IPS-NIHi11 (cell line): ENCODE measurements at regions not wholly inside any gene's neighbourhood (a gene's known extent, or its start where the extent isn't known, plus 50 kb on each side); places are given as distances from the start of the nearest gene placed in this dataset.

Experiments used
- DNase-seq: peaks from one replicate; pipeline ENCODE4 v3.0.0; 2012; ENCODE audit warnings: mixed read lengths, low spot score

DNA sequence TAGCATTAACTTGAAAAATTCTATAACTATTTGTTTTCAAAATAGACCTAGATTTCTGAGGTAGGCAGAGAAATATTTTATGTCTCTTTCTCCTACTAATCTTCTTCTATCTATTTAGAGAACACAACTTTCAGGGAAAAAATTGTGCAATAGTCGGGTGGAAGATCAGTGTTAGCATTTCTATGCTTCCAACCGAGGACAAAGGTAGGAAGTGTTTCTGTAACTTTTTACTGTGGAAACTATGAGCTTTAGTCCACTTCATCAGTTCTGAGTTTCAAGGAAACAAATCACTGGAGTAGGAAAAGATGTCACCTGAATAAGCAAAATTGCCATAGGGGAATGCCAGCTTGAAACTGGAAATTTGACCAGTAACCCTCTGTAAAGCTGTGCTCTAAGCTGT lies 207.7 kb upstream of the CTAGE1 start:
- no peak for DNase-seq

DNA sequence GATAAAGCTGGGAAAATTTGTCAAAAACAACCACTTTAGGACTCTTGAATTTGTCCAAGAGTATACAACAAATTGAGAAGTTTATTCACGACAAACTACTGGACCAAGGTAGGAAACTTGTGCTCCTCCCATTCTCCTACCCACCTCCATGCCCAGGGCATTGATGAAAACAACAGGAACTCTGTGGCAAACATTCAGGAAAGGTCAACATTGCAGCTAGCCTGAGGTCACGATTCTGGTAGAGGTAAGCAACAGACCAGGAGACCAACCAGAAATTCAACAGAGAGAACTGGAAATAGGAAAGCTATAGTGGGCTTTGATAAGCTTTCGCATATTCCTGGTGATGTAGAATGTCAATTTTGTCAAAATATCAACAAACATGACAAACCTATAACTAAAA lies 209.1 kb upstream of the CTAGE1 start:
- no peak for DNase-seq

DNA sequence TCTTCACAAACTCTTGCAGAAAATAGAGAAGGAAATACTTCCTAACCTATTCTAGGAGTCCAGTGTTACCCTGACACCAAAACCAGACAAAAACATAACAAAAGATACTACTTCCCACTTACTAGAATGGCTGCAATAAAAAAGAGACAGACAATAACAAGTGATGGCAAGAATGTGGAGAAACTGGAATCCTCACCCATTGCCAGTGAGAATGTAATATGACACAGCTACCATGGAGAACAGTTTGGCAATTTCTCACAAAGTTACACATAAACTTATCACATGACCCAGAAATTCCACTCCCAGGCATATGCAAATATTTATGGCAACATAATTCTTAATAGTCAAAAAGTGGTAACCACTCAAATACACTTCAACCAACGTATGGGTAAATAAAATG lies 209.8 kb upstream of the CTAGE1 start:
- no peak for DNase-seq

DNA sequence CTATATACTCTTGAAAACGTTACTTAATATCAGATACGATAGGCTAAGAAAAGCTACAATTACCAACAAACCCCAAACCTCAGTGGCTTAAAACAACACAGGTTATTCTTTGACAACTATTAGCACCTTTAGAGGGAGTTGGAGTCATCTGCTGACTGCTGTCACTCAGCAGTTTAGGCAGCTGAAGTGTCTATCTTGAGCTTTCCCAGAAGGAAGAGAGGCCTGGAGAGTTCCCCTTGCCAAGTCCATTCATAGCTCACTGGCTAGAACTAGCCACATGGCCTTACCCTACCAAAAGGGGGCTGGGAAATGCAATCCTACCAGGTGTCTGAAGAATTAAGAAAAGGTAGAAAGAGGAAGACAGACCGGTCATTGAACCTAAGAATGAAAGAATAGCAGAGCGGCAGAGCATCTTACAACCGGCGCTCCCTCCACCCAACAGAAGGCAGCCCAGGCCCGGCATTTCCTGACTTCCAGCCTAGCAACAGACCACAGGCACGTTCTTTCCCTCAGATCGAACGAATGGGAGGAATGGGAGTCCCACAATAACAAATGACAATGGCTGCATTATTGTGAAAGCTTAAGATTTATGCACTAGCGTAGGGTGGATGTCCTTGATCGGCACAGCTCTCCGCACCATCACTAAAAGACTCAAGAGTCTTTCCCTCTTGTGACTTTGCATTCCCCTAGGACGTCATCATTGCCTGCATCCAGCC lies 211.2 kb upstream of the CTAGE1 start:
- DNase-seq, result no peak

DNA sequence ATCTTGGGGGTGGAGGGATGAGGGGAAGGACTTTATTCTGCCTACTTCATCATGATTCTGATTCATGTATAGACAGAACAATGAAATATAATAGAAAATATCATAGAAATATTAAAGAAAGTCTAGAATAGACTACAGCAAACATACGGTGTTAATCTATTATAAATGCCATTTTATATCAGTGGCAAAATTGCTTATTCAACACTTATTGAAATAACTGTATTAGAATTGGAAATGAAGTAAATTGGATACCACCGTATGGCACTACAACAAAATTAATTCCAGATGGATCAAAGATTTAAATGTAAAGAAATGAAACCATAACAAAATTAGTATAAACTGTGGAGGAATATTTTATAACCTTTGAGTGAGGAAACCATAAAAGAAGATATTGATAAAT lies 213.3 kb upstream of the CTAGE1 start:
- DNase-seq, result no peak

DNA sequence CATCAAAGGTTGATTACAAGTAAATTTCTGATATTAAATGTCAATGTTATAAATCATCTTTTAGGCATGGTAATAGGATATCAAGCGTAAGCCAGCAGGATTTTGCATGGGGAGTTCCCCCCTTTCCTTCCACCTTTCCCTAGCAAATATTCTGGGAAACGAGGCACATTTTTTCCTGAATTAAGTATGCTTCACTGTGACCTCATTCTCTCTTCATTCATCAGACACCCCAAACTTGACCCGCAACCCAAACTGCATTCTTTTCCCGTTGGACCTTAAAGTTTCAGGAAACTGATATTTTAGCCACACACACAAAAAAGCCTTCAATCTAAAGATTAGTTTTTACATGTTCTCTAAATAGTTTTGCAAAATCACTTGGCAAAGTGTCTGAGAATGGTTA lies 214.5 kb upstream of the CTAGE1 start:
- no peak for DNase-seq

DNA sequence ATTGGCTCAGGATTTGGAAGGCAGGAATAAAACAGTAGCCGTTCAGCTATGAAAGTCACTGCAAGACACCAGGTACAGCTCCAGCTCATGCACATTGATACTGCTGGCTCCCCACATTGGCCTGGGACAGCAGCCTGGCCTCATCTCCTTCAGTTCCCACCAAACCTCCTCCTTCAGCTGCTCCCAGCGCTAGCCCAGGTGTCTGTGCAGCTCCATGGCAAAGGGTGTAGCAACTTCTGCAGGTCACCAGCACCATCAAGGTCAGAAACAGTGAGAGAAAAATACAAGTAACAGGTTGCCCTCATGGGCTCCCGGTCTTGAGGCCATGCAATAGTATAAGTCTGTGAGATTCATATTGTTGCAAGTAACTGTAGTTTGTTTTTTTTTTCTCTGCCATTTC lies 216.7 kb upstream of the CTAGE1 start:
- no peak for DNase-seq

DNA sequence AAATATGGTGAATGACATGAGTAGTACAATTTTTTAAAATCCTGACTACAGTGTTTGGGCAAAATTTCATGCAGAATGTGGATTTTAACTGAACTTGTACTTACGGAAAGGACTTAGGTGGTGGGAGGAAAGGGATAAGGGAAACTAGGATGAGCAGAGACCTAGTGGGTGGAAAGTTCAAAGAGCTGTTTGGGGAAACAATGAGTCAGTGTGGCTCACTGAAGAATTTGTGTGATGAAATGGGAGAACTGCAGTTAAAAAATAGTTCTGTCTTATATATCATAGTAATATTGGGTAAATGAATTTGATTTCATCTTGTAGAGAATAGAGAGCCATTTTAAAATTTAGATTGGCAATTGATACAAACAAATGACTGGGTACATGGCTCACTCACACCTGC lies 220.1 kb upstream of the CTAGE1 start:
- no peak for DNase-seq

DNA sequence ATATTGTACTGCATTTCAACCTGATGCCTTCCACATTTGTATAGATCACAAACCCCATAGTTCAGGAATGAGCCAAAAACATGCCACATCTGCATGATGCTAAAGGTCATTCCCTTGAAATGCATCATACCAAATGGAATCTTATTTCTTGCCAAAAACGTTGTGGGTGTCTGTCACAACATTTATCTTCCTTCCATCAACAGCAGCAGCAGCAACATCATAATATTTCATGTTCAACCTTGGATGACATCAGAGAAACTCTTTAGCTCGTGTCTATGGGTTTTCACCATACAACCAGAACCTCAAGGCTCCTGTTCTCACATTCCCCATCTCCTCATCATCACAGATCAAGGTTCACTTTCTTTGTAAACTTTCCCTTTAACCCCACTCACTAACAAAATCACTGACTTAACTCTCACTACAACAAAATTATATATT lies 221.3 kb upstream of the CTAGE1 start:
- no peak for DNase-seq

DNA sequence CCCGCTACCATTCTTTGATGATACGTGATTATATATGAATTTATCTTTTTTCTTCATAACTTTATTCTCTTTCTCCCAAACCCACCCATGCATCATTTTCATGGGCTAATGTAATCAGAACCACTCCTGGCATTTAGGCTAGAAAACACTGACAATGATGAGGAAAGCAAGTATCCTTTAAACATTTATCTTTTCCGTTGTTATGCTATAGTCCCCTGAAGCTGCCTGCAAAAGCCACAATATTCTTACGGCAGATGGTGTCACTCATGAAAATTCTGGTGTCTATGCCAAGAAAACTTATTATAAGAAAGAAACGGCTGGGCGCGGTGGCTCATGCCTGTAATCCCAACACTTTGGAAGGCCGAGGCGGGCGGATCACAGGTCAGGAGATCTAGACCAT lies 221.8 kb upstream of the CTAGE1 start:
- no peak for DNase-seq

DNA sequence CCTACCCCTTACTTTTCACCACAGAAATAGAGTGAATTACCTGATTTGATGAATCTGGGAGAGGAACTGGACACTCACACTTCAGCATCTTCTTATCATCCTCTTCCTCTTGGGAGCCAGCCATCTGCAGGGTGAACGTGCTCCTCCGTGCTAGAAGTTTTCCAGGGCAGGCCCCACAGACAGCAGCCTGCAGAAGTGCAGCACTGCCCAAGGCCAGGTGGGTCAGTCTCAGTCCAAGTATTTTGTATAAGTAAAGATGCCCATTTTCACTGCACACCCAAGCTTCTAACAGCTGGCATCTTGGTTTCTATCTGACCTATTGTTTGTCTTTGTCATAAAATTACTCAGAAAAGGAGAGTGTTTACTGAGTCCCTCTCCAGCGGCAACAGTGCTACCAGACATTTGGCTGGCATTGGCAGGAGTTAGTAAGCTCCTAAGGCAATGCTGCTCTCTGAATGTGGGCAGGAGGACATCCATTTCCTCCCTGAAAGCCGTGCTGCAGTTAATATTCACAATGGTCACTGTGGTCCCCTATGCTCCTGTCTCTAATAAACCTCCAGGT lies 222.6 kb upstream of the CTAGE1 start:
- no peak for DNase-seq

DNA sequence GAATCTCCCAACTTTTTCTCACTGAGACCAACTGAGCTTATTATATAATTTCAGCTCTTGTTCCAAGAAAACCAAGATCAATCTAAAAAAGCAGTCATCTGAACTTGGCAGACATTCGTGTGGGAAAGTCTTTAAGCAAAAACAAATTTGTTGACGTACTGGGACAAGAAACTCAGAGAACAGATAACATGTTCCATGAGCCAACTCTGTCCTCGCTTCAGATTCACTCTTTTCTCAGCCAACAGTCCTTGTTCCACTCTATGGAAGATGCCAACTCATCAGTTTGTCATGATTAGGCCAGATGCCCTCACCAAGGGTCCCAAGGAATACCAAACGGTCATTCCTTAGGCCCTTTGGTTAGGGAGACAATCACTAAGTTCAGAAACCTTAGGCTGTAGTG lies 224.2 kb upstream of the CTAGE1 start:
- no peak for DNase-seq

DNA sequence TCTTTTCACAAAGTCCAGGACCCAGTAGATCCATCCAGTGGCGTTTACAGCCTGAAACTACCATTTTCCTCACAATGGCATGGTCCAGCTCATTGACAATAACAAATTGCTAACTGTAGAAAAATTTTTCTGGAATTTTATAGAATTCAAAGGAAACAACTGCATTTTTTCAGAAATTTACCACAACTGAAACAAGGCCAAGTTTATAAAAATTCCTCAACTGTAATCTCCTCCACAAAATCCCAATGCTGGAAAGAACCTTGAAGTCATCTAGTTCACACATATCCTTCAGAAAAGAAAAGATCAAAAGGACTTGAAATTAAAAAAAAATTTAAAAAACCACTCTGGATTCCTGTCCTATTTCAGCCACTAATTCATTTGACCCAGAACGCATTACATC lies 226.0 kb upstream of the CTAGE1 start:
- no peak for DNase-seq

DNA sequence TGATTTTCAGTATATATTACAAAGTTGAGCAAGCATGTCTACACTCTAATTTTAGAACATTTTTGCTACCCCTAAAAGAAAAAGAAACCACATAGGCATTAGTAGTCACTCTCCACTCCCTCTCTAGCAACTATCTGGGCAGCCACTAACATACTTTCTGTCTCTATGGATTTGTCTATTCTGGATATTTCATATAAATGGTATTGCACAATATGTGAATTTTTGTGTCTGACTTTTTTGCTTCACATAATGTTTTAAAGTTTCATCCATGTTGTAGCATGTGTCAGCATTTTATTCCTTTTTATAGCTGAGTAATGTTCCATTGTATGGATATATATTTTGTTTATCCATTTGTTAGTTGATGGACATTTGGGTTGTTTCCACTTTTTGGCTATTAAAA lies 232.5 kb upstream of the CTAGE1 start:
- DNase-seq, result no peak

DNA sequence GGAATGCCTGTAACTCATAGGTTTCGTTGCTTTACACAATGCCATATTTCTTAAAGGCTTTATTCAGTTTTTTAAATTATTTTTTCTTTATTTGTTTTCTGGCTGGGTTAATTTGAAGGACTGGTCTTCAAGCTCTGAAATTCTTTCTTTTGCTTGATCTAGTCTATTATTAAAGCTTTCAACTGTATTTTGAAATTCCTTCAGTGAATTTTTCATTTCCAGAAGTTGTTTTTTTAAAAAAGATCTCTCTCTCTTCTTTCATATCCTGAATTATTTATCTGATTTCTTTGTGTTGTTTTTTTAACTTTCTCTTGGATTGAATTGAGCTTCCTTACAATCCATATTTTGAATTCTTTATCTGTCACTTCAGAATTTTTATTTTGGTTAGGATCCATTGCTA lies 239.9 kb upstream of the CTAGE1 start:
- DNase-seq, result no peak

DNA sequence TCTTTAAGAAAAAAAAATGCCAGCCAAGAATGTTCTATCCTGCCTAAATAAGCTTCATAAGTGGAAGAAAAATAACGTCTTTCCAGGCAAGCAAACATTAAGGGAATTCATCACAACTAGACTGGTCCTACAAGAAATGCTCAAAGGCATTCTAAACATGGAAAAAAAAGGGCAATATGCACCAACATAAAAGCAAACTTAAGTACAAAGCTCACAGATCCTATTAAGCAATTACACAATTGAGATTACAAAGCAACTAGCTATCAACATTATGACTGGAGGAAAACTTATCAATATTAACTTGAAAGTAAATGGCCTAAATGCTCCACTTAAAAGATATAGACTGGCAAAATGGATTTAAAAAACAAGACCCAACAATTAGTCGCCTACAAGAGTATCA lies 240.6 kb upstream of the CTAGE1 start:
- DNase-seq, result no peak

DNA sequence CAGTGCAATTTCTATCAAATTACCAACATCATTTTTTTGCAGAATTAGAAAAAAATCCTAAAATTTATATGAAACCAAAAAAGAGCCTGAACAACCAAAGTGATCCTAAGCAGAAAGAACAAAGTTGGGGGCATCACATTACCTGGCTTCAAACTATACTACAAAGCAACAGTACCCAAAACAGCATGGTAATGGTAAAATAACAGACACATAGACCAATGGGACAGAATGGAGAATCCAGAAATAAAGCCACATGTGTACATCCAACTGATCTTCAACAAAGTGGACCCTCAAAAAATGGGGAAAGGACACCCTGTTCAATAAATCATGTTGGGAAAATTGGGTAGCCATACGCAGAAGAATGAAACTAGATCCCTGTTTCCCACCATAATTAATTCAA lies 245.7 kb upstream of the CTAGE1 start:
- no peak for DNase-seq

DNA sequence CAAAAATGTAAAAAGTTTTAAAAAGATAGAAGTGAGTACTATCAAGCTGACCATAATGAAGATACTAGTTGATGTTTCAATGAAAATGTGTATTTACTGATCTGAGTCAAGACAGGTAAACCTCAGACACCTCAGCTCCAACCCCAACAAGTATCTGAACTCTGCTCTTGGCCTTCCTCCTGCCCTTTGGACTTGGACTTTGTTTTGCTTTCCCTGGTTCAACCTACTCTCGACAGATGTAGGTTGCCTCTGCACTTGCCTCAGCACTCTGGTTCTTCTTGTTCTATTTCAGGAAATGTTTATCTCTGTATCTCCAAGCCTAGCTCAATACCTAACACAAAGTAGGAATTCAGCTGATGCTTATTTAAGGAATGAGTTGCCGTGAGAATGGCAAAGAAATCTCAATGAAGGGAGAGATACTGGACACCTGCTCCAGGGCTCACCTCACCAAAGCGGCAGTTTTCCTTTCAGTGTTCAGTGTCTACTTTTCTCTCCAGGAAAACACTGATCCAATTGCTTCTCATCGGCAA lies 248.8 kb upstream of the CTAGE1 start:
- no peak for DNase-seq

DNA sequence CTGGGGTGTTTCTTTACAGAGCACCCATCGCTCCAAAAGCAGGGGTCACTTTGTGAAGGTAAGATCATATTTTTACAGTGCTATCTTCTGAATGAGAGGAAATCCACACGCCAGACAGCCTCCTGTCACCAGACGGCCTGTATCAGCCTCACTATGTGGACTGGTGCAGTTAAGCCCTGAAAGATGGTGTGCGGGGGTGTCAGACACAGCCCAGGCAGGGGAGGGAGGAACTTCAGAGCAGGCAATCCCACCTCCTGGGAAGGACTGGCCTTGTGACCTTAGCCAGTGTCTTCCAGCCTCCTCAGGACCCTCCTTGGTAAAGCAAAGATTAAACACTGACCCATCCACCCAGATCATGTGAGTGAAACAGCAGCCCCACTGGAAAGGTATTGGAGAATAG lies 249.4 kb upstream of the CTAGE1 start:
- DNase-seq, result no peak

DNA sequence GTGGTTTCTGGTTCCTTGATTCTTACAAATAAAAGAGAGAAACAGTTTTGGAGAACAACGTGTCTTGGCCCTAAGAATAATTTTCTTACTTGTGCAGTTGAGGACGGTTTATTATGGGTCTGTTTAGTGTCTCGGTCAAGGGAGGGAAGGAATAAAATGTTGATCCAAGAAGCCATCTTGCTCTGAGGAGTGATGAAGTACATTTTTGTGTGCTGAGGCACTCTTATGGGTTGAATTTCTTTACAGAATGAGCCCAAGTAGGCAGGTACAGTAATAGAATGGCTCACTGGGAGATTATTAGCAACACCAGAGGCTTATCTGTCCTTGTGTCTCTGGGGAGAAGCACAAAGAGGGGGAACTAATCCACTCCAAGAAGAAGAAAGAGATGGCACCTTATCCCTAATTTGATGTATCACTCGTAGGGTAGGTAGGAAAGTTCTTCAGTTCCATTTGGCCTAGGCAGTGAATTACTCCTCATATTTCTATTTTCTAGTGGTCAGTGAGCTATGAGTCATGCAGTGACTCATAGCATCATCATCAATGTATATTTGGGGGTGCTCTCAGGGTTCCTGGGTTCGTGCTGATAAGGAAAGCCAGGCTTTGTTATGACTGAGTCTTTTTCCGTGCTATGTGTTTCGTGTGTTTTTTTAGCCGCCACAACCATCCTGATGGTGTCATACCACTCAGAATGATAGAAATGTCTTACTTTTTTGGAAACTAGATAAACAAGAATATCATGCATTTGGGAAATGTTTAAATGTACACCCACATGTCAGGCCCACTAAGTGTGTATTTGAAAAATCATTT lies 250.1 kb upstream of the CTAGE1 start:
- DNase-seq, result no peak

DNA sequence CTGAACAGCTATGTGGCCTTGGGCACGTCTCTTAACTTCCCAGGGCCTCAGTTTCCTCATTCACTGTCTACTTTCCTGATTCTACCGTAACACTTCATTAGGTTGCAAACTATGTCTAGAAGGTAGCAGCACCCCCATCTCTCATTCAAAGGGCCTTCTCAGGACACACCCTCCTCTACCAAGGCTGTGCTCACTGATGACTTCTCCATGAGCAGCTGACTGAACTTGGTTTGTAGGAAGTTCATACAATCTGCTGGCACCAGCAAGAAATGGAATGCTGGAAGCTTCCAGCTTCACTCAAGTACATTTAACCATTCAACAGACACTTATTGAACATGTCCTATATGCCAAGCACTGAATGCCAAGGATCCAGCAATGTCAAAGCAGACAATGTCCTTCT lies 250.8 kb upstream of the CTAGE1 start:
- no peak for DNase-seq

DNA sequence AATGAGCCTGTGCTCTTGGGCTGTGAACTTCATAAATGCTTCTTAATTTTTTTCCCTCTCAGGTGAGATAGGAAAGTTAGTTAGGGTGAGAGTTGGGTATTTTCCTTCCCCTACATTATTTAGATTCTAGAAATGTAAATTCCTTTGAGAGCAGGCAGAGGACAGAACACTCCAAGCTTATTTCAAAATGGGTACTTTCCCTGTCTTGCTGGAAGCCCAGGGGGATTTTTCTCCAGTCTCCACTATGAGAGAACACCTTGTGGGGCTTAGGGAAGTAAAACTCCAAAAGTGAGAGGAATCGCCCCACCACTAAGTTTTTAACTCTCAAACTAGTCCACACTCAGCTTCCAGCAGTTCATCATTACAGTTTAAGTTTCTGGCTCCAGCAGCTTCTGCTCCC lies 253.2 kb upstream of the CTAGE1 start:
- no peak for DNase-seq

DNA sequence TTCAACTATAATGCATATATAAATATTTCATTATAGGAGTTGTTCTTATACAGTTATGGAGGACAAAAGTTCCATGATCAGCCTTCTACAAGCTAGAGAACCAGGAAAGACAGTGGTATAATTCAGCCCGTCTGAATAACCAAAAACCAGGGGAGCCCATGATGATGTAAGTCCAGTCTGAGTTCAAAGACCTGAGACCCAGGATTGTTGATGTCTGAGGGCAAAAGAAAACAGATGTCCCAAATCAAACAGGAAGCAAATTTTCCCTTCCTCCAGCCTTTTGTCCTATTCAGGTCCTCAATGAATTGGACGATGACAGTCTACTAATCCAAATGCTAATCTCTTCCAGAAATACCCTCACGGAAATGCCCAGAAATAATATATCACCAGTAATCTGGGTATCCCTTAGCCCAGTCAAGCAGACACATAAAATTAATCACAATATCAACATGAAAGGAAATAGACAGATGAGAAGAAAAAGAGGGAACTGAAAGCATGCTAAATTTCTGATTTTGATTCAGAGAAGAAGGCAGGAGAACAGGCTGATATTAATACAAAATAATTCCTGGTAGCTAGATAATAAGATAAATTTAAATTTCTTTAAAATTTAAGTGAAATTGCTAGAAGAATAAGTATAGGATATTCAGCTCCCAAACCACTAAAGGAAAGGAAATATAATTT lies 255.6 kb upstream of the CTAGE1 start:
- DNase-seq, result no peak
